ENCODE measurements at regions not wholly inside any gene's neighbourhood (a gene's known extent, or its start where the extent isn't known, plus 50 kb on each side); places are given as distances from the start of the nearest gene placed in this dataset.

DNA sequence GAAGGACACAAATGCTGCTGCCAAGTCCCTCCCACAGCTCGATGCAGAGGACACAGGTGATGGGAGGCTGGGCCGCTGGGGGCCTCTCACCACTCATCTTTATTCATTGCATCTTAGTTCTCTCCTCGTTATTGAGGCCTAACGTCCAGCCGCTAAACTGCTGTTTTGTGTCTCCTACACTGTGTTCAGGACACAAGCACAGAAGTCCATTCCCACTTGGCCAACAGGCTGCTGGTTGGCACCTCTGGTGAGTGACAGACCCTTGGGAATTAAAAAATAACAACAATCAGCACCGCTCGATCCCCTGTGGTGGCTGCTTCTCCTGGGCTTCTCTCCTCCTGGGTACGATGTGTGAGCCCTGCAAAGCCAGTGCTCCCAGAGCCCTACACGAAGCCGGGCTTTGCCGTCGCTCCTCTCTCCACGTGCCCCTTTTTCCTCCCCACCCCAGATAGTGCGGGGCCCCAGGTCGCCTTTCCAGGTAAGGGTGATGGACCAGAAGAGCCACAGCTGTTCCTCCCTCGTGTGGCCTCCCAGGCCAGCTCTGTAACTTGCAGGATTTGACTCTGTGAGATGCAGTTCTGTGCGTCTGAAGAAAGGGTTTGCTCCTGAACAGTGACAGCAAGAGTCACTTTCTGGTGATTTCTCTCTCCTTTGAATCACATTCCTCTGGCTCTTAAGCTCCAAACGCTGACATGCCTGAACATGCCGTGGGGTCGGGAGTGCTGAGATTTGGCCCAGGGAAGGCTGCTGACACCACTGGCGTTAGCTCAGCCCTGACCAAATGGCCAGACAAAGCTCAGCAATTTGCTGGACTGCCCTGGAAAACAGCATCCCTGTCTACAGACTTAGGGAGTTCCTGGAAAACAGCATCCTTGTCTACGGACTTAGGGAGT lies 59.3 kb downstream of the DLL1 start:
- TF ChIP-seq POLR2A (IDR thresholded peaks at IDR 0.05) = no peak
- TF ChIP-seq, protein P1, sequence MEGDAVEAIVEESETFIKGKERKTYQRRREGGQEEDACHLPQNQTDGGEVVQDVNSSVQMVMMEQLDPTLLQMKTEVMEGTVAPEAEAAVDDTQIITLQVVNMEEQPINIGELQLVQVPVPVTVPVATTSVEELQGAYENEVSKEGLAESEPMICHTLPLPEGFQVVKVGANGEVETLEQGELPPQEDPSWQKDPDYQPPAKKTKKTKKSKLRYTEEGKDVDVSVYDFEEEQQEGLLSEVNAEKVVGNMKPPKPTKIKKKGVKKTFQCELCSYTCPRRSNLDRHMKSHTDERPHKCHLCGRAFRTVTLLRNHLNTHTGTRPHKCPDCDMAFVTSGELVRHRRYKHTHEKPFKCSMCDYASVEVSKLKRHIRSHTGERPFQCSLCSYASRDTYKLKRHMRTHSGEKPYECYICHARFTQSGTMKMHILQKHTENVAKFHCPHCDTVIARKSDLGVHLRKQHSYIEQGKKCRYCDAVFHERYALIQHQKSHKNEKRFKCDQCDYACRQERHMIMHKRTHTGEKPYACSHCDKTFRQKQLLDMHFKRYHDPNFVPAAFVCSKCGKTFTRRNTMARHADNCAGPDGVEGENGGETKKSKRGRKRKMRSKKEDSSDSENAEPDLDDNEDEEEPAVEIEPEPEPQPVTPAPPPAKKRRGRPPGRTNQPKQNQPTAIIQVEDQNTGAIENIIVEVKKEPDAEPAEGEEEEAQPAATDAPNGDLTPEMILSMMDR (IDR thresholded peaks at IDR 0.05) = no peak

Data from gastroesophageal sphincter (tissue), 3 donors.